ENCODE measurements at regions not wholly inside any gene's neighbourhood (a gene's known extent, or its start where the extent isn't known, plus 50 kb on each side); places are given as distances from the start of the nearest gene placed in this dataset.

GRCh38 chr3:145936971-145937370 lies 224.0 kb downstream of the PLOD2 start:
- Histone ChIP-seq H3K9ac (ENCODE audit: insufficient read length, low read depth) (no peak overlapping the region), H3K27me3 (ENCODE audit: insufficient read depth, insufficient read length) (no peaks in the 10 kb centered on the region), H3K36me3 (ENCODE audit: insufficient read depth, insufficient read length, low read length) (no peaks in the 10 kb centered on the region), H3K4me3 (ENCODE audit: insufficient read length, low read depth) (no peak overlapping the region), H3K9me3 (ENCODE audit: insufficient read depth, low read length) (no peaks in the 10 kb centered on the region), H3K4me1 (ENCODE audit: insufficient read depth, insufficient read length) (no peaks in the 10 kb centered on the region)
- no peak for TF ChIP-seq SUZ12 (IDR thresholded peaks at IDR 0.05; ENCODE audit: extremely low read depth, insufficient read depth, insufficient read length)
- TF ChIP-seq YY1 (IDR thresholded peaks at IDR 0.05; ENCODE audit: insufficient read depth, insufficient read length) = no peak
- TF ChIP-seq ZNF274 (IDR thresholded peaks at IDR 0.05; ENCODE audit: low read depth, low read length) = no peak
- no peak for DNase-seq (ENCODE audit: low read depth, low spot score)

- DNase-seq (ENCODE audit: low read depth, low spot score) = no peak
- TF ChIP-seq ZNF274 (IDR thresholded peaks at IDR 0.05; ENCODE audit: low read depth, low read length) (no peak), SUZ12 (IDR thresholded peaks at IDR 0.05; ENCODE audit: extremely low read depth, insufficient read depth, insufficient read length) (no peak), YY1 (IDR thresholded peaks at IDR 0.05; ENCODE audit: insufficient read depth, insufficient read length) (no peak)
- no peaks in the 10 kb centered on the region for H3K27me3 ChIP-seq (ENCODE audit: insufficient read depth, insufficient read length)
- H3K4me1 ChIP-seq (ENCODE audit: insufficient read depth, insufficient read length) = no peaks in the 10 kb centered on the region
- no peak overlapping the region for H3K4me3 ChIP-seq (ENCODE audit: insufficient read length, low read depth)
- H3K9ac ChIP-seq (ENCODE audit: insufficient read length, low read depth) = no peak overlapping the region
- no peaks in the 10 kb centered on the region for H3K36me3 ChIP-seq (ENCODE audit: insufficient read depth, insufficient read length, low read length)
- no peaks in the 10 kb centered on the region for H3K9me3 ChIP-seq (ENCODE audit: insufficient read depth, low read length)
Measured at GRCh38 chr3:145939431-145939830, 221.6 kb downstream of the PLOD2 start.

DNA sequence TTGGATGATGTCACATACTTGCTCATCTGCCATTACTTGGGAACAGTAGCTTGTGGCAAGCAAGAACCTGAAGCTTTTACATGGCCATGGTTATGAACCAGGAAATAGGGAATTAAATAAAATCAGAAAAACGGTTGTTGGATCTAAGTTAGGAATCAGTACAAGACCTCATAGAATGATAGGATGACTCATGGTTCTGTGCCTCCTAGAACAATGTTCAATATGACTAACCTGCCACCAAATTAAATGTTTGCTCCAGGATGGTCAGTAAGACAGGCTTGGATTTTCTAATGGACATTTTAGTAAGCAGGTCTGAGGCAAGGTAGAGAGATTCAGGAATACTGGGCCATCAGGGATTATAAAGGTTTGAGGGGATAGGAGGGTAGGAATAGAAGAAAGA lies 218.9 kb downstream of the PLOD2 start:
- no peaks in the 10 kb centered on the region for H3K4me1 ChIP-seq (ENCODE audit: insufficient read depth, insufficient read length)
- no peak overlapping the region for H3K9ac ChIP-seq (ENCODE audit: insufficient read length, low read depth)
- no peaks in the 10 kb centered on the region for H3K36me3 ChIP-seq (ENCODE audit: insufficient read depth, insufficient read length, low read length)
- TF ChIP-seq ZNF274 (IDR thresholded peaks at IDR 0.05; ENCODE audit: low read depth, low read length) = no peak
- TF ChIP-seq YY1 (IDR thresholded peaks at IDR 0.05; ENCODE audit: insufficient read depth, insufficient read length) = no peak
- no peak for TF ChIP-seq SUZ12 (IDR thresholded peaks at IDR 0.05; ENCODE audit: extremely low read depth, insufficient read depth, insufficient read length)
- H3K9me3 ChIP-seq (ENCODE audit: insufficient read depth, low read length) = no peaks in the 10 kb centered on the region
- no peaks in the 10 kb centered on the region for H3K27me3 ChIP-seq (ENCODE audit: insufficient read depth, insufficient read length)
- no peak for DNase-seq (ENCODE audit: low read depth, low spot score)
- no peak overlapping the region for H3K4me3 ChIP-seq (ENCODE audit: insufficient read length, low read depth)

DNA sequence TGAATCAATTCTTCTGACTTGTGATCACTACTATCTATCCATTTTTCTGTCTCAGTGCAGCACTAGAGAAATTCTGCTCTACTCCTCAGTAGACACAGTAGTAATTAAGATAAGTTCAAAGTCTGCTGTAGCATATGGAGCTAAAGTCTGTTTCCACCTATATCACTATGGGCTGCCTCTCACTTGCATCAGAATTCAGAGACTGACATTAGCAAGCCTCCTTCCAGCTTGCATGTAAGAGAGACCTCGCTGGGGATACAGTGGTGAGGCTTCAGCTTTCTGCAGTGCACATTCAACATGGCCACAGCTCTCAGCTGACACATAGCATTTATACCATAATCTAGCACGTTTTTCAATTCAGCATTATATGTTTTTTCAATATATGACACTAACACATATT lies 217.0 kb downstream of the PLOD2 start:
- H3K9me3 ChIP-seq (ENCODE audit: insufficient read depth, low read length) = no peaks in the 10 kb centered on the region
- DNase-seq (ENCODE audit: low read depth, low spot score) = no peak
- H3K27me3 ChIP-seq (ENCODE audit: insufficient read depth, insufficient read length) = no peaks in the 10 kb centered on the region
- H3K36me3 ChIP-seq (ENCODE audit: insufficient read depth, insufficient read length, low read length) = no peaks in the 10 kb centered on the region
- no peak overlapping the region for H3K9ac ChIP-seq (ENCODE audit: insufficient read length, low read depth)
- no peaks in the 10 kb centered on the region for H3K4me1 ChIP-seq (ENCODE audit: insufficient read depth, insufficient read length)
- no peak for TF ChIP-seq YY1 (IDR thresholded peaks at IDR 0.05; ENCODE audit: insufficient read depth, insufficient read length)
- no peak for TF ChIP-seq ZNF274 (IDR thresholded peaks at IDR 0.05; ENCODE audit: low read depth, low read length)
- no peak for TF ChIP-seq SUZ12 (IDR thresholded peaks at IDR 0.05; ENCODE audit: extremely low read depth, insufficient read depth, insufficient read length)
- H3K4me3 ChIP-seq (ENCODE audit: insufficient read length, low read depth) = no peak overlapping the region

DNA sequence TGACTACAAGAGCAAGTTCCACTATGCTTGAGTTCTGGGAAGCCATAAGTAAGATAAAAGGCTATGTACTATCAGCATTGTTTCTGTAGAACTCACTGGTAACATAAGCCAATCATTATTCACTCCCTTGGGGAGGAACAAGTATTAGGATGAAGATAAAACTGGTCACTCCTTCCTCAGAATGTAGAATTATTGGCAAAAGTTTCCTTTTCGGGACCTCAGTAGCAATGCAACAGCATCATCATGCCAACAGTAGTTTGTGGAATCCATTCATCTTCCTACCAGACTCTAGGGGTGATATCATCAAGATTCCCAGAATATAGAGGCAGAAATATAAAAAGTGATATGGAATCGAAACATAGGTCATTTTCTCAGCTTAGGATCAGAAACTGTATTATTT lies 209.5 kb downstream of the PLOD2 start:
- Histone ChIP-seq H3K27me3 (ENCODE audit: insufficient read depth, insufficient read length) (no peaks in the 10 kb centered on the region), H3K9me3 (ENCODE audit: insufficient read depth, low read length) (no peaks in the 10 kb centered on the region), H3K4me1 (ENCODE audit: insufficient read depth, insufficient read length) (no peaks in the 10 kb centered on the region), H3K36me3 (ENCODE audit: insufficient read depth, insufficient read length, low read length) (no peaks in the 10 kb centered on the region), H3K9ac (ENCODE audit: insufficient read length, low read depth) (no peak overlapping the region), H3K4me3 (ENCODE audit: insufficient read length, low read depth) (no peak overlapping the region)
- no peak for DNase-seq (ENCODE audit: low read depth, low spot score)
- no peak for TF ChIP-seq ZNF274 (IDR thresholded peaks at IDR 0.05; ENCODE audit: low read depth, low read length)
- no peak for TF ChIP-seq SUZ12 (IDR thresholded peaks at IDR 0.05; ENCODE audit: extremely low read depth, insufficient read depth, insufficient read length)
- TF ChIP-seq YY1 (IDR thresholded peaks at IDR 0.05; ENCODE audit: insufficient read depth, insufficient read length) = no peak

DNA sequence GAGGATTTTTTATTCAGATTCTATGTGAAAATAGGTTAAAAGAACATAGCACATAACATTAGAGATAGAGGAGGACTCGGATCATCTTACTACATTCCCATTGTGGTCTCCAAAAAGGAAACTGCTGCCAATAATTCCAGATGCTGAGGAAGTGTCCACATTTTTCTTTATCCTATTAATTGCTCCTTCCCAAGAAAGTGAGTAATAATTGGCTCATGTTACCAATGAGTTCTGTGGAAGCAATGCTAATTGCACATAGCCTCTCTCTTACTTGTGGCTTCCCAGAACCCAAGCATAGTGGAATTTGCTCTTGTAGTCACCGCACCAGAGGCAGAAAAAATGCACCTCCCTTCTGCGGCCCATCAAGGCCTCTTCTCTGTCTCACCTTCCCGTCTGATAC lies 208.4 kb downstream of the PLOD2 start:
- Histone ChIP-seq H3K36me3 (ENCODE audit: insufficient read depth, insufficient read length, low read length) (no peaks in the 10 kb centered on the region), H3K27me3 (ENCODE audit: insufficient read depth, insufficient read length) (no peaks in the 10 kb centered on the region), H3K4me3 (ENCODE audit: insufficient read length, low read depth) (no peak overlapping the region), H3K9me3 (ENCODE audit: insufficient read depth, low read length) (no peaks in the 10 kb centered on the region), H3K4me1 (ENCODE audit: insufficient read depth, insufficient read length) (no peaks in the 10 kb centered on the region), H3K9ac (ENCODE audit: insufficient read length, low read depth) (no peak overlapping the region)
- DNase-seq (ENCODE audit: low read depth, low spot score) = no peak
- TF ChIP-seq SUZ12 (IDR thresholded peaks at IDR 0.05; ENCODE audit: extremely low read depth, insufficient read depth, insufficient read length) (no peak), YY1 (IDR thresholded peaks at IDR 0.05; ENCODE audit: insufficient read depth, insufficient read length) (no peak), ZNF274 (IDR thresholded peaks at IDR 0.05; ENCODE audit: low read depth, low read length) (no peak)

DNA sequence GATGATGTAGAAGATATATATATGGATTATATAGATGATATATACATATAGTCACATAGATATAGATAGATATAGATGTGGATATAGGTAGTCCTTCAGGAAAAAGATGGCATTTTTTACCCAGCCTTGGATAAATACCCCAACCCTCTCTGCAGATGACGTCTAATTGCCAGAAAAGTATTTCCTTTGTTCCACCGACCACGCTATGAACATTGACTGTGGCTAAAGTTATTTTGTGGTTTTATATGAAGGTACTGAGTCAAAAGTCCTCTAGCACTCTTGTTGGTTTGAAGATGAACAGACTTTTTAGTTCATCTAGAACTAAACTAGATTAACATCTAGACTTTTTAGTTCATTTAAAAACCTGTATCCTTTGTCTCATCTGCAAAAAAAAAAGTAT lies 207.7 kb downstream of the PLOD2 start:
- Histone ChIP-seq H3K4me1 (ENCODE audit: insufficient read depth, insufficient read length) (no peaks in the 10 kb centered on the region), H3K9ac (ENCODE audit: insufficient read length, low read depth) (no peak overlapping the region), H3K27me3 (ENCODE audit: insufficient read depth, insufficient read length) (no peaks in the 10 kb centered on the region), H3K36me3 (ENCODE audit: insufficient read depth, insufficient read length, low read length) (no peaks in the 10 kb centered on the region), H3K4me3 (ENCODE audit: insufficient read length, low read depth) (no peak overlapping the region), H3K9me3 (ENCODE audit: insufficient read depth, low read length) (no peaks in the 10 kb centered on the region)
- DNase-seq (ENCODE audit: low read depth, low spot score) = no peak
- TF ChIP-seq ZNF274 (IDR thresholded peaks at IDR 0.05; ENCODE audit: low read depth, low read length) (no peak), YY1 (IDR thresholded peaks at IDR 0.05; ENCODE audit: insufficient read depth, insufficient read length) (no peak), SUZ12 (IDR thresholded peaks at IDR 0.05; ENCODE audit: extremely low read depth, insufficient read depth, insufficient read length) (no peak)

Data from NT2/D1 (cell line).